Suppressor macrophage treated with lipopolysaccharide for 1 hour (primary cell): ENCODE measurements at regions not wholly inside any gene's neighbourhood (a gene's known extent, or its start where the extent isn't known, plus 50 kb on each side); places are given as distances from the start of the nearest gene placed in this dataset.

Source experiments
- DNase-seq, 3 donors: peaks; one replicate each; pipeline ENCODE4 v3.0.0-alpha.2; 2020 to 2022

GRCh38 chr13:78201411-78201810 is 282.8 kb upstream of the EDNRB start:
- no peak for DNase-seq

GRCh38 chr13:78198821-78199220 is 280.2 kb upstream of the EDNRB start:
- peak; percentile 38 to 53 (median 45) for DNase-seq

GRCh38 chr13:78198419-78198818 is 279.8 kb upstream of the EDNRB start:
- DNase-seq = no peak

- DNase-seq = no peak
Observed at GRCh38 chr13:78197231-78197630, 278.6 kb upstream of the EDNRB start.

GRCh38 chr13:78194904-78195639 is 276.4 kb upstream of the EDNRB start:
- DNase-seq = peak in 1 of 3 donors; percentile 6

DNA sequence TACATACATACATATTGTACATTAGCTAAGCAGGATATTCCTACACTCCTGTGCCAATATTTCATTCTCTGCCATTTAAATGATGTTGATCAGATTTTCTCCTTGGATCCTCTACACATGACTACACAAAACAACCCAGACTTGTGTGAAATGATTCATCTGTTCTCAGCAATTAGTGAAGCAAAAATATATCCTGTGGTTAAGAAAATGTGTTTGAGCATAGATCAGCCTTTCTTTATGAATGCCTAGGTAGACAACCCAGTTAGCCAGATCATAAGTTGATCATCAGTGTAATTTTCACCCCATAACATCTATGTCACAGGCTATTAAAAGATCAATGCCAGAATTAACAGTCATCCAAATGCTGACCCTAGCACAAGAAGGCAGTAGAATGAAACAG is 275.2 kb upstream of the EDNRB start:
- no peak for DNase-seq

DNA sequence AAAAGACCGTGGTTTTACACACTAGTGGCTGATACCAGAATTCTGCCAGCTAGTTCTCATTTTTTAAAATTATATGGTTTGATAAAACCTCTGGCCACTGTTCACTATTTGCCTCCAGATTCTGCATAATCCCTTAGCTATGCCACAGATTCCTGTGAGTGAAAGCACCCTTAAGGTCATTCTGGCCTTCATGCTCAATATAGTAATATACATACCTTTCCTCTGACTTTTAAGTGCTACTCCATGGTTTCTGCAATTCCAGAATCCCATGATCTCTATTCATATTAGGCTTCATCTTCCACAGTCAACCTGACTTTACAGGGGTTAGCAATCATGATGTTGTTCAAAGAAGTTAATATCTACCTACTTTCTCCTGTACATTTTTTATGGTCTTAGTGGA is 274.1 kb upstream of the EDNRB start:
- no peak for DNase-seq

- DNase-seq = no peak
Observed at GRCh38 chr13:78190296-78190695, 271.7 kb upstream of the EDNRB start.

DNA sequence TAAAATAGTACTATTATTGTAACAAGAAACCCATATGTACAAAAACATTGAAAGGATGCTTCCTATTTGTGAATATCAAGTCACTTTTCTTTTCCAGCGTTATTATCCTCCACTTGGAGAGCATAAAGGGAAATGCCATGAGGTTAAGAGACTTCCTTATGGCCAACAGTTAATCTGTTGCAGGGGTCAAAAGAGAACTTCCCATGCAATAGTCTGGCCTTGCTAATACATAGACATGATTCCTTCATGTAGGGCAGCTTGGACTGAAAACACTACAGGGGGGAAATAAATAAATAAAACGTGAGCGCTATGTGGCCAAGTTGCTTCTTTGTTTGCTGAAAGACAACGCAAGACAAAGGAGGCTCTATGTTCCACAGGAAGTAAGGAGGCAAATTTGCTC is 269.1 kb upstream of the EDNRB start:
- no peak for DNase-seq

DNA sequence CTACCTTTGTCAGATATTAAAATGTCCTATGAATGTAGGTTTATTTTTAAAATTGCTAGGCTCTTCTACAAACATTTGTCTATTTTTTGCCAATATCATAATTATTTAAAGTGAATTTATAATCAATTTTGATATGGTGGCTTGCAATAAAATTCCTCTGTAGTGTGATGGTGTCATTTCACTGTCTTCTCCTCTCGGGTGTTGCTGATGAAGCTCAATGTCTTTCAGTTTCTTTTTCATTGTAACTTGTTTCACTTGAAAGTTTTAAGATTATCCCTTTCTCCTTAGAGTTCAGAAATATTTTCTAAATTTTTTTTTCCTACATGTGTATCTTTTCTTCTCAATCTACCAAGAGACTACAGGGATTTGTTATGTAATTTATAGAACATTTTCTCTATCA is 267.1 kb upstream of the EDNRB start:
- DNase-seq = no peak

- no peak for DNase-seq
Observed at GRCh38 chr13:78183732-78184131, 265.1 kb upstream of the EDNRB start.

- no peak for DNase-seq
Observed at GRCh38 chr13:78182813-78183212, 264.2 kb upstream of the EDNRB start.

- no peak for DNase-seq
Observed at GRCh38 chr13:78177306-78177705, 258.7 kb upstream of the EDNRB start.

GRCh38 chr13:78176880-78177279 is 258.2 kb upstream of the EDNRB start:
- DNase-seq = no peak

- no peak for DNase-seq
Observed at GRCh38 chr13:78169386-78169785, 250.8 kb upstream of the EDNRB start.

DNA sequence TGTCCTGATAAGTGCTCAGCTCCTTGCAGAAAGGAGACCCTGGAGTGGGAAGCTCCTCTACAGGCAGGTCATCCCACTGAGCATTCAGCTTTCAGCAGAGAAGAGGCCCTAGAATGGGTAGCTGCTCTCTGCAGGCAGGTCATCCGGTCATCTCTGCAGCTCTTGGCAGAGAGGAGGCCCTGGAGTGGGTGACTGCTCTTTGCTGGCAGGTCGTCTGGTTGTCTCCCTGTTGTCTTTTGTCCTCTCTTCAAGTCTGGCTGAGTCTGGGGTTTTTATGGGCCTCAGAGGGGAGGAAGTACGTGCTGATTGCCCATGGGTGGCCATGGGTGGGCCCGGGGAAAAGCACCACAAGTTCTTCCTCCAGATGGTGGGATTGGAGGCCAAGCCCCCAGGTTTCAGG is 250.3 kb upstream of the EDNRB start:
- DNase-seq = no peak

GRCh38 chr13:78161266-78161665 is 242.6 kb upstream of the EDNRB start:
- DNase-seq = no peak

DNA sequence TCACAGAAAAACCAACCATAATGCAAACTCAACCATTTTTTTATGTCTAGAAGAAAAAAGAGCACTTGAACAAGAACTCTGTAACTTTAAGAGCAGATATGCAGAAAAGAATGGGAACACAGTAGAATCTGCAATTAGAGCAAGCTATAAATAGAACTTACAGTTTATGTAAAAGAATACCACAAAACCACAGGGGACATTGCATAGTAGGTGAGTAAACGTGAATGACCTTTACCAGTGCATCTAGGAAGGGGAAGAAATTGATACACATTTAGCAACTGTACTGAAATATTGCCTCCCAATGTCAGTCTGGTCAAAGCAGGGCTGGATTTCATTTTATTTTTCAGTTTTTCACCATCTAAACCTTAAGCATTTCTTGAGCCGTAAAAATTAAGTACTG is 242.2 kb upstream of the EDNRB start:
- peak in 2 of 3 donors; percentile 33 to 43 for DNase-seq

DNA sequence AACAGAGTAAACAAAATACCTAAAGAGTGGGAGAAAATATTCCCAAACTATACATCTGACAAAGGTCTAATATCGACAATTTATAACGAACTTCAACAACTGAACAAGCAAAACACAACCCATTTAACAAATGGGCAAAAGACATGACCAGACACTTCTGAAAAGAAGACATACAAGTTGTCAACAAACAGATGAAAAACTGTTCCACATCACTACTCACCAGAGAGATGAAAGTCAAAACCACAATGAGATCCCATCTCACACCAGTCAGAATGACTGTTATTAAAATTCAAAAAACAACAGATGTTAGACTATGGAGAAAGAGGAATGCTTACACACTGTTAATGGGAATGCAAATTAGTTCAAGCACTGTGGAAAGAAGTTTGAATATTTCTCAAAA is 233.8 kb upstream of the EDNRB start:
- no peak for DNase-seq

DNA sequence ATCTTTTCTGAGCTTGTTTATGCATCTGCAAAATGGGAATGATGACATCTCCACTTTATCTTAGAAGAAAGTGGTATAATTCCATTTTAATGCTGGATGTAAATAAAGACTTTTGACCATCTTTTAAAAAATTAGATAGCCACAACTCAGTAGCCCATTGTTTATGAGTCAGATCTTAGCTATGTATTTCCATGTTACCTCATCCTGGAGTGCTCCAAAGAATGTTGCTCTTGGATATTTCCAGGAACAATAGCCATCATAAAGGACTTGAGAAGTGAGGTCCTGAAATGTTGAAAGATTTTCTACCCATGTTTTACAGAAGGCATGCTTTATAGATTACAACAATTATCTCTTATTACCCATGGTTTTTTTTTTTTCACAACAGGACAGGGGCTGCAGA is 229.3 kb upstream of the EDNRB start:
- DNase-seq = no peak

- no peak for DNase-seq
Observed at GRCh38 chr13:78145276-78145675, 226.6 kb upstream of the EDNRB start.

- DNase-seq = no peak
Observed at GRCh38 chr13:78139765-78140164, 221.1 kb upstream of the EDNRB start.

DNA sequence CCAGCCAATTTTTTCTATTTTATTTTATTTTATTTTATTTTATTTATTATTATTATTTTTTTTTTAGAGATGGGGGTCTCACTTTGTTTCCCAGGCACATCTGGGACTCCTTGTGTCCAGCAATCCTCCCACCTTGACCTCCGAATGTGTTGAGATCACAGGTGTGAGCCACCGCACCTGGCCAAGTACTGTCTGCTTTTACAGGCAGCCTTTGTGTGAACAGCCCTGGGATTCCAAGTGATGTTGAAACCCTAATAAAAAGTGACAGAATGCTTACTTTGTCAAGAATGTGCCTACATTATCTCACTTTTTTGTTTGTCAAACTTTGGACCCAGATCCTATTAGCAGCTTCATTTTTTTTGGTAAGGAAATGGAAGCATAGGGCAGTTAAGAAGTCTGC is 220.1 kb upstream of the EDNRB start:
- DNase-seq = no peak

DNA sequence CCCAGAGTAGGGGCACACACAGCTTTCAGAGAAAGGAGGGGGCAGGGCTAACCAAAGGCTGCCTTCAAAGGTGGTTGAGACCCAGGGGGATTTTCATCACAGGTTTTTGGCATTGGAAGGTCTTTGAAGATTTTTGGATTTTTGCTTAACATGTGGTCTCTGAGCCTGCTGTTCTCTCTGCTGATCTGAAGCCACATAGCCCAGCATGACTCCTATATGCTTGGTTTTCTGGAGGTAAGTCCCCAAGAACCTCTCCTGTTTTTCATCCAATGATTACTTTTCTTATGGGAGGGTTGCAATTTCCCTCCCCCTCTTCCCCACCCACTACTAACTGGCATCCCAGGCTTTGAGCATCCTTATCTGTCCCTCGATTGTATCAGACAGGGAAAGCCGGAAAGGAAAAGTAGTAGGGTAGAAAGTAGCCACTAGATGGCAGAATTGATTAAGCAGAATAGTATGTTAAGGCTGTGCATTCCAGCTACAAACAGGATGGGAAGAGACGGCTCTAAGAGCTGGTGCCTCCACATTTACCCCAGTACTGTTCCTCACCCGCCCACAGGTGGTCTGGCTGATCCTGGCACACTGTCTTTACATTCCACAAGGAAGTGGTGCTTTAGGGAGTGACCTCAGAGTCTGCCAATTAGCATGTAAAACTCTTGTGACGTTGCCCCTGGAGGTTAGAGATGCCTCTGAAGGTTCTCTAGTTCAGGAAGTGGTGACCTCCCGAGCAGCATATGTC is 218.9 kb upstream of the EDNRB start:
- peak; percentile 62 to 79 (median 72) for DNase-seq

GRCh38 chr13:78136966-78137365 is 218.3 kb upstream of the EDNRB start:
- no peak for DNase-seq
